D721Med (cell line): ENCODE measurements at regions not wholly inside any gene's neighbourhood (a gene's known extent, or its start where the extent isn't known, plus 50 kb on each side); places are given as distances from the start of the nearest gene placed in this dataset.

Source experiments
- DNase-seq: peaks from one replicate; pipeline ENCODE4 v3.0.0; 2011; ENCODE audit warnings: low spot score; ENCODE audit not compliant: insufficient read length
- FAIRE-seq: peaks from 2 replicates; lab custom pipeline; 2011; peaks lifted over from hg19 to GRCh38; lab: Jason Lieb, UNC
- TF ChIP-seq, protein P1 (sequence below): IDR thresholded peaks from 2 replicates; pipeline ENCODE4 v1.5.1; 2012; ENCODE audit warnings: mild to moderate bottlenecking, control low read depth; ENCODE audit not compliant: insufficient read depth; ENCODE audit errors: missing control alignments

DNA sequence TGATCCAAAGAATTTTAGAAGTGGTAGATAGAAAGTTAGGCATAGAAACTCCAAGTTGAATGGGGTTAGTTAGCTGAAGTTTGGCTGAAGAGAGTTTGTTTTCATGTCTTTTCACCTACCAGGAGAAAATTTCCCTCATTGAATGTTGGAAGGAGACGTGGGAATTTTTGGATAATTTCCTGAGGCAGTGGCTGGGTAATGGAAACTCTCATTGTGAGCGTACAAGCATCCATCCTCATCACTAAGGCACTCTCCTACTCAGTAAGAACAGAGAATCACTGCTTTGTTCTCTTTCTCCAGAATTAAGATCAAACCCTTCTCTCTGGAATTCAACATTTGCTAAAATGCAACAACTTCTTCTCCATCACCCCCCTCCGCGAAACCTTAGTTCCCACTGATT is 179.7 kb downstream of the PALM2AKAP2 start:
- FAIRE-seq = no peak
- no peak for DNase-seq
- TF ChIP-seq, protein P1, sequence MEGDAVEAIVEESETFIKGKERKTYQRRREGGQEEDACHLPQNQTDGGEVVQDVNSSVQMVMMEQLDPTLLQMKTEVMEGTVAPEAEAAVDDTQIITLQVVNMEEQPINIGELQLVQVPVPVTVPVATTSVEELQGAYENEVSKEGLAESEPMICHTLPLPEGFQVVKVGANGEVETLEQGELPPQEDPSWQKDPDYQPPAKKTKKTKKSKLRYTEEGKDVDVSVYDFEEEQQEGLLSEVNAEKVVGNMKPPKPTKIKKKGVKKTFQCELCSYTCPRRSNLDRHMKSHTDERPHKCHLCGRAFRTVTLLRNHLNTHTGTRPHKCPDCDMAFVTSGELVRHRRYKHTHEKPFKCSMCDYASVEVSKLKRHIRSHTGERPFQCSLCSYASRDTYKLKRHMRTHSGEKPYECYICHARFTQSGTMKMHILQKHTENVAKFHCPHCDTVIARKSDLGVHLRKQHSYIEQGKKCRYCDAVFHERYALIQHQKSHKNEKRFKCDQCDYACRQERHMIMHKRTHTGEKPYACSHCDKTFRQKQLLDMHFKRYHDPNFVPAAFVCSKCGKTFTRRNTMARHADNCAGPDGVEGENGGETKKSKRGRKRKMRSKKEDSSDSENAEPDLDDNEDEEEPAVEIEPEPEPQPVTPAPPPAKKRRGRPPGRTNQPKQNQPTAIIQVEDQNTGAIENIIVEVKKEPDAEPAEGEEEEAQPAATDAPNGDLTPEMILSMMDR = no peak

DNA sequence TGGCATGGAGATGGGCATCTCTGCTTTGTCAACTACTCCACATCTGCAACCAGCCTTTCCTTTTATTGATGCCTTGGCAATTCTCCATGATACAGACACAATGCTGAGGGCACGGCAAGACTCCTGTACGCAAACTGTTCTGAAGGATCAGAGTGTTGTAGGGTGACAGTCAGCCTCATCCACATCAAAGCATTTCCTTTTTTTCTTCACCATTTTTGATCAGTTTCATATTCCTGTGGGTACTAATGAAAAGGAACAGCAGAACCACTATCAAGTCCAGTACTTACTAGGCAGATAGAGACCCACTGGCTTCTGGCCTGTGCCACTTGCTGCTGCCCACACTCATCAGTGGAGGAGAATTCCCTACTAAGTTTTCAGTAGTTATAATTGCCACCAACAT is 181.6 kb downstream of the PALM2AKAP2 start:
- TF ChIP-seq, protein P1 = no peak
- no peak for DNase-seq
- no peak for FAIRE-seq

GRCh38 chr9:109962215-109962614 is 182.2 kb downstream of the PALM2AKAP2 start:
- FAIRE-seq = no peak
- TF ChIP-seq, protein P1 = no peak
- no peak for DNase-seq

GRCh38 chr9:109963079-109963478 is 183.1 kb downstream of the PALM2AKAP2 start:
- DNase-seq = no peak
- FAIRE-seq = no peak
- TF ChIP-seq, protein P1 = no peak

DNA sequence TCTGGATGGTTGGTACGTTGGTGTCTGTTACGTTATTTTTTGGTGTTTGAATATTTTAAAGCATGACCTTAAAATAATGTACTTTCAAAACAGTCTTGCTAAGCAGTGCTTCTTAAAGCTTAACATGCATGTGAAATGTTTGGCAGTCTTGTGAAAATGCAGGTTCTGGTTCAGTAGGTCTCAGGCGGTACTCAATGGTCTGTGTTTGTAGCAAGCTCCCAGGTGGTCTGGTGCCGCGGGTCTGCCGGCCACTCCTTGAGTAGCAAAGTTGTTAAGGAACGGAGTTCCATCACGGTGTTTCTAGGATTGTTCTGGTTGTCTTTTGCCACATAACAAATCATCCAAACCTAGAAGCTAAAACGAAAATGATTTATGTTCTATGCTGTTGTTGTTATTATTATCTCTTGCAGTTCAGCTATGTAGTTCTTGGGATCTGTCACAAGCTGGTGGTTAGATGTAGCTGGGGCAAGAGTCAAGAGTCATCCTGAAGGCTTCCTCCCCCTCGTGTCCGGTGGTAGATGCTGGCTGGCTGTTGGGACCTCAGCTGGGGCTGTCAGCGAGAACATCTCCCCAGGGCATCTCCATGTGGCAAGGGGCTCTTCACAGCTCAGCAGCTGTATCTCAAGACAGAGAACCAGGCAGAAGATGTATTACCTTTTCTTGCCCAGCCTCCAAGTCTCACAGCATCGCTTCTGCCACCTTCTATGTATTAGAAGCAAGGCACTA is 186.8 kb downstream of the PALM2AKAP2 start:
- DNase-seq = no peak
- no peak for FAIRE-seq
- TF ChIP-seq, protein P1 = no peak

DNA sequence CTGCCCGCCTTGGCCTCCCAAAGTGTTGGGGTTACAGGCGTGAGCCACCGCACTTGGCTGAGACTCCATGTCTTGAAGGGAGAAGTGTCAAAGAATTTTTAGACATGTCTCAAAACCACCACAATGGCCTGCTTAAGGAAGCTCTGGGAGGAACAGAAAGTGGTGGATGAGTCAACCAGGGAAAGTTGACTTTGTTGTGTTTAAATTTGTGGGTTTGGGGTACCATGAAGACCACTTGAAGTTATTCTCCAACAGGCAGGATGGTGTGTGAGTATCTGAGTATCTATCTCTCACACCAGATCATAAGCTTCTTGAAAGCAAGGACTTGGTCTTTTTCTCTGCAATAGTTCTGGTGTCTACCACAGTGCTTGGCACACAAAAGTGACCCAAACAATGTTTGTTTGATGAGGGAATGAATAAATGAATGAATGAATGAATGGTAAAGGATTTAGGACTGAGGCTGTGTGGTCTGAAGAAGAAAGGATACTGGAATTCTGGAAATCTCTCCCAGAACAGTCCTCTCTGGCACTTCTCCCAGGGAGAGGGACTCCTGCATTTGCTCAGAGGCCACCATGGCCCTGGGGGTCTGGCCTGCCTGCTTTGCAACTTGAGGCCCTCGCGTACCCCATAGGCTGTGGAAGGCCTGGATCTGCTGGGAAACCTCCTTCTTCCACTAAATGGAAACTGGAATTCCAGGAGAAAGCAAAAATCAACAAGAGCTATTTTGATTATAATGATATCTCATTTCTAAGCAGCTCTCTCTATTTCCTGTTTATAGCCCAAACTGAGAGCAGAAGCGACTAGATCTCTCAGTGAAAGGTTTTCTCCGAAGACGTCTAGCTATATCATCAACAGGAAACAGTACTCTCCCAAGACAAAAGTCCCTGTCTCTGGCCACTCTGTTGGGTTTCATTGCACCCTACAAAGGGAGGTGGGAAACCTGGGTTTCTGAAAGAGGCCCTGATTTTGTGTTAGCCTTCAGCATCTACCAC is 187.9 kb downstream of the PALM2AKAP2 start:
- TF ChIP-seq, protein P1 = no peak
- DNase-seq (no peak), FAIRE-seq (no peak)
